AG04449 (cell line): ENCODE measurements at regions not wholly inside any gene's neighbourhood (a gene's known extent, or its start where the extent isn't known, plus 50 kb on each side); places are given as distances from the start of the nearest gene placed in this dataset.

Experiments
- CTCF ChIA-PET: fragments of 350-600 bp; formaldehyde crosslinking; extraction: SDS; loops from one replicate; lab custom pipeline; 2021; ENCODE audit warnings: antibody characterized with exemption; lab: Yijun Ruan, JAX
- POLR2A ChIA-PET: fragments of 400-600, 350-600 bp; formaldehyde crosslinking; extraction: SDS; loops from one replicate; lab custom pipeline; 2020; ENCODE audit warnings: antibody characterized with exemption, inconsistent platforms; lab: Yijun Ruan, JAX
- DNase-seq: peaks from one replicate; pipeline ENCODE4 v3.0.0-alpha.2; 2010; ENCODE audit warnings: low read depth, low spot score
- H3K4me3 ChIP-seq: 2 replicates; pipeline ENCODE4 v1.5.1; 2011; ENCODE audit warnings: low read depth, mild to moderate bottlenecking, control low read depth, low read length
- TF ChIP-seq, protein P1 (sequence below): IDR thresholded peaks from one replicate; pipeline ENCODE4 v1.5.1; 2011; ENCODE audit warnings: mild to moderate bottlenecking, moderate library complexity, low read length, control low read depth, inconsistent platforms; ENCODE audit not compliant: insufficient read depth; ENCODE audit errors: missing control alignments

DNA sequence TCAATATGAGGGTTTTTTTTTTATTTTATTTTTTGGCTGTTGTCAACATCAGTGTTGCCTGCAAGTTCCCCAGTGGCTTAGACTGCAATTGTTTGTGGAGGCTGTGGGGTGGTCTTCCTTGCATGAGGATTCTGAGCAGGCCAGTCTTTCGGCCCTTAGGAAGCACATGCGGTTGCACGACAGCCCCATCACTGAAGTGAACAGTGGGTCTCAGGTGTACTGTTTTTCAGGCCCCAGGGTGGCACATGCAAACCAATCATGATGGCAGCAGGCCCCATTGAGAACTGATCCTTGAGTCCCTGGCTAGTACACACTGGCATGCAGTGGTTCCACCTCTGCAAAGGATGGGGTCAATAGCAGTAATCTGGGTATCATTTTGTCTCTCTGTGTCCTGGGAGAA is 768.7 kb downstream of the EPHA3 start:
- ChIA-PET CTCF (no interaction called here), POLR2A (no interaction called here)
- DNase-seq = no peak
- TF ChIP-seq, protein P1, sequence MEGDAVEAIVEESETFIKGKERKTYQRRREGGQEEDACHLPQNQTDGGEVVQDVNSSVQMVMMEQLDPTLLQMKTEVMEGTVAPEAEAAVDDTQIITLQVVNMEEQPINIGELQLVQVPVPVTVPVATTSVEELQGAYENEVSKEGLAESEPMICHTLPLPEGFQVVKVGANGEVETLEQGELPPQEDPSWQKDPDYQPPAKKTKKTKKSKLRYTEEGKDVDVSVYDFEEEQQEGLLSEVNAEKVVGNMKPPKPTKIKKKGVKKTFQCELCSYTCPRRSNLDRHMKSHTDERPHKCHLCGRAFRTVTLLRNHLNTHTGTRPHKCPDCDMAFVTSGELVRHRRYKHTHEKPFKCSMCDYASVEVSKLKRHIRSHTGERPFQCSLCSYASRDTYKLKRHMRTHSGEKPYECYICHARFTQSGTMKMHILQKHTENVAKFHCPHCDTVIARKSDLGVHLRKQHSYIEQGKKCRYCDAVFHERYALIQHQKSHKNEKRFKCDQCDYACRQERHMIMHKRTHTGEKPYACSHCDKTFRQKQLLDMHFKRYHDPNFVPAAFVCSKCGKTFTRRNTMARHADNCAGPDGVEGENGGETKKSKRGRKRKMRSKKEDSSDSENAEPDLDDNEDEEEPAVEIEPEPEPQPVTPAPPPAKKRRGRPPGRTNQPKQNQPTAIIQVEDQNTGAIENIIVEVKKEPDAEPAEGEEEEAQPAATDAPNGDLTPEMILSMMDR = no peak
- H3K4me3 ChIP-seq = no peak overlapping the region

DNA sequence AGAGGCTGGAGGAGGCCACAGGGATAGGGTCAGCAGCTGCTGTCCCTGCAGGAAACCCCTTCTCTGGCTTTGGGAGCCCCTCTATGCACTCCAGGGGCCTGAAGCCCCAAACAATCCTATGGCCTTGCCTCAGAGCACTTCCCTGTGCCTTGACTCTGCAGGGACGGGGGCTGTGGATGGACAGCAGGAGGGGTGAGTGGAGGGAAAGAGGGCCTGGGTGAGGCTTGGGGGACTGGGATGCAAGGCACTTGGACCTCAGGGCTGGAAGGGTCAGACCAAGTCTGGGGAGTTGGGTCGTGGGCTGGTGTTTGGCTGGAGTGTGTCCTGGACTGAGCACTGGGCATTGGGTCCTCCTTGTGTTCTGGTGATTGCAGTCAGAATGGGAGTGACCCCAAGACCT is 769.8 kb downstream of the EPHA3 start:
- no peak overlapping the region for H3K4me3 ChIP-seq
- DNase-seq = no peak
- ChIA-PET CTCF (no interaction called here), POLR2A (no interaction called here)
- TF ChIP-seq, protein P1 = no peak

DNA sequence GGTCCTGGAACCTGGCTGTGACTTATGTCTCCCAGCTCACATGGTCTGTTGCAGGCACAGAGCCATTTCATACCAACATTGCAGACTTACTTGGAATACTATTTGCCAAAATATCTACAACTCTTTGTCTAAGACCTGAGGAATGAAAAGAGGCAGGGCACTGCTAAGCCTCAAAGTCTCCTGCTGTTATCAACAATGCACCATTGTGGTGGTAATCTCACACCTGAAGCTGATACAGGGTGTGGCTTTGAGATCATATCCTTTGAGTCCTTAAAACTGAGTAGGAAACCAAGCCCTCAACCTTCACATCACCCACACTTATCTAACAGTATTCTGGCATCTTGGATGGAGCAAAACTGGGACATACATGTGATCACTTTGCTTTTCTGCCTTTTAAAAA is 782.0 kb downstream of the EPHA3 start:
- no peak overlapping the region for H3K4me3 ChIP-seq
- ChIA-PET CTCF (no interaction called here), POLR2A (no interaction called here)
- TF ChIP-seq, protein P1 = no peak
- DNase-seq = no peak

DNA sequence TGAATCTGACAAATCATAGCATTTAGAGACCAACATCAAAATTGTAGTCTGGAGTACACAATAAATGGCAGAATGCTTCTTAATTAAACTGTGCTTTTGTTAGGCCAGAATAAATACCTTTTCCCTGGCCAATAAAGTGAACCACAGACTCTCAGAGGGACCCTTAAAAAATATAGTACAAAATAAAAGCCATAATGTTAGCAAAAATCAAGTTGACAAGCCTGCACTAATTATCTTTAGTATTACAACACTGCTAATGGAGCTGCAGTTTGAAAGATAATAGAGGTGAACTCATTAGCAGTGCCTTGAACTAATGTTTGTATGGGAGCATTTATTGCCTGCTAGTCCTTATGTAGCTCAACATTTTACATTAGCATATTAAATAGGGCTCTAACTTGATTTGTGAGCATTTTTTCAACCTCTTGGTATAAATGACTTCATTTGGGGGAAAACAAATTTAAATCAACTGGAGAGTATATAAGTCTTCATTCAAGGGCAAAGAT is 801.3 kb downstream of the EPHA3 start:
- CTCF ChIA-PET = no interaction called here
- TF ChIP-seq, protein P1 = no peak

DNA sequence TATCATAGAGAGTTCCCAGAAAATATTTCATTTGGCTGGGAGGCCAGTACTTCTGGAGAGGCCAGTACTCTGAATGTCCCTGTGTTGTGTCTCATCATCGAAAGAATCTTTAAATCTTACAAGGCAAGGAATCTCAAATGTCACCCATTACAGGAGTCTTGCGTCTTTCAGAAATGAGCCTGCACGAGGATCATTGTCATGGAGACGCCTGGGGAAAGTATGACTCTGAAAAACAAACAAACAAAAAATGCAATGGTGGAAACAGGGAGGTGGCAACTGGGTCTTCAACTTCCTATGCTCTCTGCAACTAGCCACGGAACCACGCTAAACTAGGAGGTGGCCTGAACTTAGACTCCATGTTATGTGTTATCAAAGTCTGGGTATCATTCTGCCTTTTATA is 804.6 kb downstream of the EPHA3 start:
- no peak for DNase-seq
- POLR2A ChIA-PET = no interaction called here
- no peak overlapping the region for H3K4me3 ChIP-seq
- TF ChIP-seq, protein P1 = no peak
- CTCF ChIA-PET = no interaction called here

More for the DNA sequence above, 801.3 kb downstream of the EPHA3 start:
- POLR2A ChIA-PET = no interaction called here
- no peak overlapping the region for H3K4me3 ChIP-seq
- DNase-seq = no peak

DNA sequence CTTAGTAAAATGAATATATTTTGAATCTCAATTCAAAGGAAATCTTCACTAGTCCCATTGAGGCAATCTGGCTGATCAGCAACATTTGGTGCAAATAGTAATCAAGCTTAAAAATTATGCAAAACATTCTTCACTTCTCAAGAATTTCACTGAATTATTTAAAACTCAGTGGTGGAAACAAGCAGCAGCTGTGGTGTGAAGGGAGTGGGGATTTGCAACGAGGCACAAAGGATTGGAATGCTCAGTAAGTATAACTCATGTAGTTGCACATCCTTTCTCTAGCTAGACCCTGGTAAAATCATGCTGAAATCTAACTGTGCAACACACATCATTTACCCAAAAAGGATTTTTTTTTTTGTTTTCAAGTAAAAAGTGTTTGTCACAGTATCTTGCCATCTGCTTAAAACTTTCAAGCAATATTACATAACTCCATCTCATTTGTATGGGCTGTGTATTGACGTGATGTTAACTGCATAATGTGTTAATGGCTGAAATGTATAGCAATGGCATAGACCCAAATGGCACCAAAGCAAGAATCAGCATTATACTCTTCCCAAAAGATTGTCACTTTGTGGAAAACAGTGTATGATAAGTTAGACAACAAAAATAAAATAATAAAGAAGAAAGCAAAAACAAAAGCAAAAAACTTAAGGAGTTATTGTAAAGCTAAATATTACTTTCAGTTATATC is 816.6 kb downstream of the EPHA3 start:
- DNase-seq = no peak
- ChIA-PET CTCF (no interaction called here), POLR2A (no interaction called here)
- H3K4me3 ChIP-seq = no peak overlapping the region
- TF ChIP-seq, protein P1 = no peak
